Endothelial cell of umbilical vein (primary cell): ENCODE measurements at regions not wholly inside any gene's neighbourhood (a gene's known extent, or its start where the extent isn't known, plus 50 kb on each side); places are given as distances from the start of the nearest gene placed in this dataset.
A peak's percentile ranks its signal among the peaks of the same experiment; 100 is the strongest.

Source experiments
- BruUV-seq: library from RNA; stranded (reverse); fragments of 400-500 nt; replicated peaks from 2 replicates; lab custom pipeline; 2021; lab: Mats Ljungman, UMichigan
- CTCF ChIA-PET: fragments of 300-600, 350-600 bp; sonication (Branson Sonifier 250); formaldehyde crosslinking; loops from one replicate; lab custom pipeline; 2021; ENCODE audit warnings: antibody characterized with exemption, inconsistent platforms; lab: Charles Lee
- POLR2A ChIA-PET: fragments of 300-600, 350-600 bp; sonication (Branson Sonifier 250); formaldehyde crosslinking; loops from one replicate; lab custom pipeline; 2021; ENCODE audit warnings: antibody characterized with exemption, inconsistent platforms; lab: Charles Lee
- DNase-seq: peaks from one replicate; pipeline ENCODE4 v3.0.0-alpha.2; 2011; ENCODE audit warnings: low read depth, low spot score
- FAIRE-seq: peaks from 2 replicates; lab custom pipeline; 2011; peaks lifted over from hg19 to GRCh38; lab: Jason Lieb, UNC
- H2AFZ ChIP-seq: 2 replicates; pipeline ENCODE4 v1.6.0; 2012; ENCODE audit warnings: low read depth, low read length, control low read depth, inconsistent platforms
- H3K27ac ChIP-seq: 2 replicates; pipeline ENCODE4 v1.5.1; 2011; ENCODE audit warnings: low read depth, mild to moderate bottlenecking, control low read depth, low read length, moderate library complexity; ENCODE audit not compliant: insufficient read depth
- H3K27me3 ChIP-seq, 2 experiments: 2 replicates each; pipeline versions ENCODE4 v1.6.0 to v1.6.1; 2011; ENCODE audit warnings: low read length in 2 of 2, mixed read lengths in 1 of 2; ENCODE audit not compliant: control insufficient read depth in 2 of 2, insufficient read depth in 2 of 2
- H3K36me3 ChIP-seq, 2 experiments: 2 replicates in 1 of 2; 3 replicates in 1 of 2; pipeline ENCODE4 v1.5.1; 2011; ENCODE audit warnings: low read length in 2 of 2, mild to moderate bottlenecking in 1 of 2, moderate library complexity in 1 of 2; ENCODE audit not compliant: control insufficient read depth in 2 of 2, insufficient read depth in 2 of 2; ENCODE audit errors: extremely low read depth in 1 of 2
- H3K4me1 ChIP-seq: 3 replicates; pipeline ENCODE4 v1.5.1; 2011; ENCODE audit warnings: mild to moderate bottlenecking, low read length; ENCODE audit not compliant: control insufficient read depth, insufficient read depth; ENCODE audit errors: extremely low read depth
- H3K4me2 ChIP-seq: 2 replicates; pipeline ENCODE4 v1.6.1; 2011; ENCODE audit warnings: low read length, control low read depth, mixed read lengths; ENCODE audit not compliant: insufficient read depth
- H3K4me3 ChIP-seq, 3 experiments: fragments of 200-600 bp in 1 of 3; sonication (generic), shearing (Covaris generic) in 1 of 3; replicated peaks in 1 of 3; 2 replicates each; pipeline ENCODE4 v1.5.1; 2011 to 2016; ENCODE audit warnings: control low read depth in 3 of 3, low read length in 3 of 3, mild to moderate bottlenecking in 2 of 3, inconsistent platforms in 1 of 3, low read depth in 1 of 3, moderate library complexity in 1 of 3; ENCODE audit not compliant: insufficient read depth in 1 of 3
- H3K79me2 ChIP-seq: 2 replicates; pipeline ENCODE4 v1.6.0; 2012; ENCODE audit warnings: low read length, inconsistent platforms; ENCODE audit not compliant: control insufficient read depth, insufficient read depth
- H3K9ac ChIP-seq: replicated peaks from 2 replicates; pipeline ENCODE3; 2011; ENCODE audit warnings: low read length, control low read depth; ENCODE audit not compliant: insufficient read depth; ENCODE audit errors: extremely low read depth
- H3K9me1 ChIP-seq: replicated peaks from 3 replicates; pipeline ENCODE4 v1.6.0; 2011; ENCODE audit warnings: mild to moderate bottlenecking, low read length; ENCODE audit not compliant: control insufficient read depth, insufficient read depth; ENCODE audit errors: extremely low read depth
- H3K9me3 ChIP-seq: replicated peaks from 2 replicates; pipeline ENCODE4 v1.5.1; 2012; ENCODE audit warnings: low read length, inconsistent platforms; ENCODE audit not compliant: control insufficient read depth, insufficient read depth
- H4K20me1 ChIP-seq: replicated peaks from 2 replicates; pipeline ENCODE3; 2011; ENCODE audit warnings: mild to moderate bottlenecking, low read length; ENCODE audit not compliant: control insufficient read depth, insufficient read depth; ENCODE audit errors: extremely low read depth
- CTCF ChIP-seq, 2 donors: IDR thresholded peaks; 1 replicate in 1 of 2; 2 replicates in 1 of 2; pipeline ENCODE4 v1.5.1; 2011; ENCODE audit warnings: low read length in 2 of 2, mild to moderate bottlenecking in 2 of 2, moderate library complexity in 2 of 2, control low read depth in 1 of 2, inconsistent platforms in 1 of 2, low read depth in 1 of 2; ENCODE audit not compliant: insufficient read depth in 1 of 2; ENCODE audit errors: extremely low read depth in 1 of 2
- EZH2 ChIP-seq: IDR thresholded peaks from 2 replicates; pipeline ENCODE4 v1.6.1; 2012; ENCODE audit warnings: borderline replicate concordance, low read depth, mild to moderate bottlenecking, moderate library complexity, low read length, inconsistent platforms; ENCODE audit not compliant: severe bottlenecking
- FOS ChIP-seq: IDR thresholded peaks from 2 replicates; pipeline ENCODE4 v1.6.1; 2011; ENCODE audit warnings: mild to moderate bottlenecking, low read length, moderate library complexity, borderline replicate concordance; ENCODE audit not compliant: insufficient read depth
- GATA2 ChIP-seq: IDR thresholded peaks from 2 replicates; pipeline ENCODE4 v1.7.0; 2011; ENCODE audit warnings: low read depth, mild to moderate bottlenecking, moderate library complexity, mixed read lengths, low read length; ENCODE audit not compliant: insufficient read length, insufficient read depth
- JUN ChIP-seq: IDR thresholded peaks from 2 replicates; pipeline ENCODE4 v1.6.1; 2011; ENCODE audit warnings: borderline replicate concordance, low read depth; ENCODE audit not compliant: insufficient read length, insufficient read depth
- MYC ChIP-seq: IDR thresholded peaks from one replicate; pipeline ENCODE4 v1.6.1; 2011; ENCODE audit warnings: mild to moderate bottlenecking, low read depth, low read length
- POLR2A ChIP-seq: IDR thresholded peaks from 2 replicates; pipeline ENCODE4 v1.6.1; 2012; ENCODE audit warnings: low read depth, mild to moderate bottlenecking, control low read depth, low read length
- POLR2AphosphoS5 ChIP-seq: IDR thresholded peaks from 2 replicates; pipeline ENCODE4 v1.6.1; 2012; ENCODE audit warnings: low read depth, mild to moderate bottlenecking, control low read depth, low read length, moderate library complexity; ENCODE audit not compliant: insufficient read depth
- dilution Hi-C: fragments of 300-500 bp; cut with MboI; formaldehyde crosslinking; loops from one replicate; pipeline ENCODE4 v1.15.0; 2019; ENCODE audit warnings: low sequenced_read_pairs; ENCODE audit not compliant: extremely low pct_ligation_motif_present
- intact Hi-C: fragments of 100-400 bp; cut with micrococcal nuclease; formaldehyde crosslinking; loops from one replicate; pipeline ENCODE4 v1.10.0; 2022
- TF ChIP-seq, protein P1 (sequence below): IDR thresholded peaks from 2 replicates; pipeline ENCODE4 v1.6.1; 2011; ENCODE audit not compliant: insufficient read depth, insufficient read length

- H3K79me2 ChIP-seq, result no peaks in the 10 kb centered on the region
- H3K9me3 ChIP-seq, result no peaks in the 10 kb centered on the region
- ChIA-PET POLR2A (no interaction called here), CTCF (no interaction called here)
- no peak overlapping the region for H2AFZ ChIP-seq
- no peak overlapping the region for H3K4me2 ChIP-seq
- H3K9ac ChIP-seq, result no peak overlapping the region
- intact Hi-C loops, result no loop called here
- H3K27me3 ChIP-seq, result no peaks in the 10 kb centered on the region
- DNase-seq, result no peak
- H3K4me1 ChIP-seq, result no peaks in the 10 kb centered on the region
- FAIRE-seq, result no peak
- TF ChIP-seq CTCF (IDR thresholded peaks at IDR 0.05; ENCODE audit: extremely low read depth in 1 of 2, insufficient read depth in 1 of 2, low read depth in 1 of 2, low read length in 2 of 2) (peak in 1 of 2 donors; percentile 3), MYC (no peak)
- BruUV-seq, result no TSS peak
- H3K4me3 ChIP-seq, result no peak overlapping the region
- dilution Hi-C loops, result no loop called here
- no peak overlapping the region for H3K27ac ChIP-seq
- no peaks in the 10 kb centered on the region for H3K9me1 ChIP-seq
- H4K20me1 ChIP-seq, result no peaks in the 10 kb centered on the region
- H3K36me3 ChIP-seq, result no peaks in the 10 kb centered on the region
Observed at GRCh38 chr20:21027569-21027968, 78.6 kb downstream of the LINC00237 start.

DNA sequence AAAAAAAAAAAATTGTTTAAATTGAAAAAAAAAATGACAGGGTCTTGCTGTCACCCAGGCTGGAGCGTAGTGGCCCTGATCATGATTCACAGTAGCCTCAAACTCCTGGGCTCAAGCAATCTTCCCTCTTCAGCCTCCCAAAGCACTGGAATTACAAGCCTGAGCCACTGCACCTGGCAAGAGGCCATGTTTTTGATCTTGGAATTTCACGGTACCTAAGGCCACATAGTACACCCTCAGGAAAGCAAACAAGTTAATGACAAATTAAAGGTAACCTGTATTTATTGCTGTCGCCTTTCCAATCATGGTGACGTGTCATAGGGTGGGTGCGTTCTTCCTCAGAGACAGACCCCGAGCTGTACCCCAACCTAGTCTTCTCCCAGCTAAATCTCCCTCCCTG lies 79.2 kb downstream of the LINC00237 start:
- no peaks in the 10 kb centered on the region for H3K9me3 ChIP-seq
- H3K4me1 ChIP-seq, result no peaks in the 10 kb centered on the region
- H3K36me3 ChIP-seq, result no peaks in the 10 kb centered on the region
- no peaks in the 10 kb centered on the region for H3K27me3 ChIP-seq
- H2AFZ ChIP-seq, result no peak overlapping the region
- no peak overlapping the region for H3K9ac ChIP-seq
- DNase-seq (no peak), FAIRE-seq (no peak)
- no peak overlapping the region for H3K4me2 ChIP-seq
- H3K9me1 ChIP-seq, result no peaks in the 10 kb centered on the region
- intact Hi-C loops (no loop called here), dilution Hi-C loops (no loop called here)
- ChIA-PET CTCF (interaction anchor here (1.4 kb wide), 1 partner anchor 22 kb away, joined by 4 read pairs; no protein-coding TSS in a partner anchor), POLR2A (no interaction called here)
- no TSS peak for BruUV-seq
- no peaks in the 10 kb centered on the region for H3K79me2 ChIP-seq
- H4K20me1 ChIP-seq, result no peaks in the 10 kb centered on the region
- H3K4me3 ChIP-seq, result no peak overlapping the region
- no peak for TF ChIP-seq POLR2AphosphoS5
- no peak for TF ChIP-seq GATA2
- TF ChIP-seq CTCF (IDR thresholded peaks at IDR 0.05; ENCODE audit: extremely low read depth in 1 of 2, insufficient read depth in 1 of 2, low read depth in 1 of 2, low read length in 2 of 2), result no peak
- no peak for TF ChIP-seq MYC
- TF ChIP-seq FOS, result no peak
- no peak for TF ChIP-seq POLR2A
- TF ChIP-seq EZH2, result no peak
- no peak for TF ChIP-seq JUN
- TF ChIP-seq, protein P1, sequence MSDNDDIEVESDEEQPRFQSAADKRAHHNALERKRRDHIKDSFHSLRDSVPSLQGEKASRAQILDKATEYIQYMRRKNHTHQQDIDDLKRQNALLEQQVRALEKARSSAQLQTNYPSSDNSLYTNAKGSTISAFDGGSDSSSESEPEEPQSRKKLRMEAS, result no peak
- no peak overlapping the region for H3K27ac ChIP-seq
